SKM-1 treated with dmso at 0.1 percent for 144 hours (cell line): ENCODE measurements at regions not wholly inside any gene's neighbourhood (a gene's known extent, or its start where the extent isn't known, plus 50 kb on each side); places are given as distances from the start of the nearest gene placed in this dataset.

Source experiments
- DNase-seq: peaks from one replicate; lab custom pipeline; 2025; ENCODE audit not compliant: unreplicated experiment; lab: John Stamatoyannopoulos, UW

GRCh38 chr4:114343015-114343414 is 255.6 kb upstream of the UGT8 start:
- DNase-seq: no peak

GRCh38 chr4:114349543-114350175 is 248.9 kb upstream of the UGT8 start:
- DNase-seq: no peak

- DNase-seq: no peak
Observed at GRCh38 chr4:114358901-114359300, 239.7 kb upstream of the UGT8 start.

GRCh38 chr4:114361249-114361648 is 237.4 kb upstream of the UGT8 start:
- no peak for DNase-seq

DNA sequence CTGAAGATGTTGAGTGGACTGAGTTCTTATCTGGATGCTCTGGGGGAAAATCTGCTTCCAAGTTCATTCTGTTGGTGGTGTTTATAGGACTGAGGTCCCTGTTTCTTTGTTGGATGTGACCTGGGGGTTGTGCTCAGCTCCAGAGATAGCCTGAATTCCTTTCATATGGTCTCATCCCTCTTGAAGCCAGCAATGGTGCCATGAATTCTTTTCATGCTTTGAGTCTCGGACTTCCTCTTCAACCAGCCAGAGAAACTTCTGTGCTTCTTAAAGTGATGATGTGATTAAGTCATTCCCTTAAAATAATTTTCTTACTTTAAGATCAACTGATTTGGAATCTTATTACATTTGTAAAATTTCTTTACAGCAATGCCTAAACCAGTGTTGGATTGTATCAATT is 233.8 kb upstream of the UGT8 start:
- no peak for DNase-seq

DNA sequence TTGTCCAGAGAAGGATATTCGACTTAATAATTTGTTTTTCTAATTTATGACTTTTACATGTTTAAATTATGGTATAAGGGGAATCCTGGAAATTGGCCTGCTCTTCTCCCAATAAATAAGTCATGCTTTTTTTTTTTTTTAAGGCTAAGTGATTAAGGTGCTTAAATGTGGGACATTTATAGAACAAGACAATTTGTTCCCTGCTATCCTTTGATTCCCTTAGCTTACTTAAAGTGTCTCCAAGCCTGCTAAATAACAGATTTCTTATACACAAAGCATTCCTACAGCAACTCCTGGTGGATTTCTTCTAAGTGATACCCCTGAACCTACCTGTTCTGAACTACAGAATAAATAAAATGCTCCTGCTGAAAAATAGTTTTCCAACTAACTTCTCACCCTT is 233.0 kb upstream of the UGT8 start:
- no peak for DNase-seq

DNA sequence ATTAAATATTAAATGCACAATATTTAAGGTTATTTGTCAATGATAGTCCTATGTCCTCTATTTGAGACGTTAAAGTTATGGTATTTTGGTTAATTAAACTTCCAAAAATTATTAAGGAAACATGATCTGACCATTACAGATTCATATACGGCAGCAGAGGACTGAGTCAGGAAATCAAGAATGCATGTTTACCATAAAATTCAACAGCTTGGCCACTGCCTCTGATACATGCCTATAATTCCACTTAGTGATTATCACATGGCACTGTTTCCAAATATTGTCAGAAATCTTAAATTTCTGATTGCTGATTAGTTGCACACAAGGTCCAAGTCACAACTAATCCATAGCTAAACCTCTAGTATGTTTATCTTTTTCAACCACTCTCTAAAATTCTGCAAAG is 232.2 kb upstream of the UGT8 start:
- no peak for DNase-seq

- DNase-seq: no peak
Observed at GRCh38 chr4:114368751-114369150, 229.9 kb upstream of the UGT8 start.

DNA sequence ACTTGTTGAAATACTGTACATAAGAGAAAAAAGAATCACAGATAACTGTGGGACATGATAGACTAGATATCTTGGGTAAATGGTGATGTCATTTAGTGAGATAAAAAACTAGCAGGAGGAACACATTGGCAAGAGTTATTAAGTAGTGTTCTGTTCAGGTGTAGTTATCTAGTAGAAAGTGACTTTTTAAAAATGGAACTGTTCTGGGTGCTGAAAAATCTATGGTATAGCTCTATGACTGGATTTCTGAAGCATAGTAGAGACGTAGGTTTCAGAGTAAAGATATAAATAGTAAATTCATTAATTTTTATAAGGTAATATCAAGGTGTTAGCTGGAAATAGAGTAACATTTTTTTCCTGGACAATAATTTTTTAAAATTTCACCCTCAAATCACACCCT is 225.1 kb upstream of the UGT8 start:
- no peak for DNase-seq

GRCh38 chr4:114378305-114378903 is 220.2 kb upstream of the UGT8 start:
- no peak for DNase-seq

DNA sequence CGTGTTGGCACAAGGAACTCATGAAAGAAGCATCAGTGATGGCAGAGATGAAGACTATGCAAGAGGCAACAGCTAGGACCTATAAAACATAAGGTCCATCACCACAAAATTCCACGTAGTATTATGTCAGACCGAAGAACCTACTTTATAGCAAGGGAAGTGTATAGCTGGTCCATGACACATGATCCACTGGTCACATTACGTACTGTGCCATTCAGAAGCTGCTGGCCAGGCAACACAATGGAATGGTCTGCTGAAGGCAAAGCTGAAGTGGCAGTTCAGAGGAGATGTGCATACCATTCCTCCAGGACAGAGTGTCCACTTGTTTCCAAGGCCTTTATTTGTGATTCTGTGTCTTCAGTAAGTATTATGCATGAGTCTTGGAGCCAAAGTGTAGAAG is 215.5 kb upstream of the UGT8 start:
- no peak for DNase-seq

- no peak for DNase-seq
Observed at GRCh38 chr4:114383721-114384120, 214.9 kb upstream of the UGT8 start.

GRCh38 chr4:114384629-114385028 is 214.0 kb upstream of the UGT8 start:
- peak; percentile 7 for DNase-seq

- no peak for DNase-seq
Observed at GRCh38 chr4:114385195-114385985, 213.2 kb upstream of the UGT8 start.

DNA sequence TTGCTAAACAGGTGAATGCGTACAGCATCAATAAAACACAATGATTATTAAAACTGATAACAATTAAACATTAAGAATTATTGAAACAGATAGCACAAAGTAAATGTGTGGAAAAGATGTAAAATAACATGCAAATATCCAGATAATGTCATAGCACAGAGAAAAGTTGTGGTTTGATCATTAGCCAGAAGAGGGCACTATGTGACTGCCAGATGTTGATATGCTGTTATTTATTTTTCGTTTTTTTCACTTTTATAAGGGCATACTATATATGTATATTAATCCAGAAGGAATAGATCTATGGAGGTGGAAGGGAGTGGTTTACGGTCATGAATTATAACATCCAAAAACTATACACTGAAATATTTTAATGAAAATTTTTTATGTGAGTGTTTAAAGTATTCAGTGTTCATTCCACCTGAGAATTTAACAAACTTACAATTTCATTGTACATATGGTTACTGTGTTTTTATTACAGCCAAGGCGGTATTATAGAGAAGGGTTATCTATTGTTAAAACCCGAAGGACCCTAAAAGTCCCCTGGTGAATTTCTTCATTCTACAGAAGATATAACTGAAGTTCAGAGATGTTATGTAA is 211.9 kb upstream of the UGT8 start:
- DNase-seq: peak; percentile 23

DNA sequence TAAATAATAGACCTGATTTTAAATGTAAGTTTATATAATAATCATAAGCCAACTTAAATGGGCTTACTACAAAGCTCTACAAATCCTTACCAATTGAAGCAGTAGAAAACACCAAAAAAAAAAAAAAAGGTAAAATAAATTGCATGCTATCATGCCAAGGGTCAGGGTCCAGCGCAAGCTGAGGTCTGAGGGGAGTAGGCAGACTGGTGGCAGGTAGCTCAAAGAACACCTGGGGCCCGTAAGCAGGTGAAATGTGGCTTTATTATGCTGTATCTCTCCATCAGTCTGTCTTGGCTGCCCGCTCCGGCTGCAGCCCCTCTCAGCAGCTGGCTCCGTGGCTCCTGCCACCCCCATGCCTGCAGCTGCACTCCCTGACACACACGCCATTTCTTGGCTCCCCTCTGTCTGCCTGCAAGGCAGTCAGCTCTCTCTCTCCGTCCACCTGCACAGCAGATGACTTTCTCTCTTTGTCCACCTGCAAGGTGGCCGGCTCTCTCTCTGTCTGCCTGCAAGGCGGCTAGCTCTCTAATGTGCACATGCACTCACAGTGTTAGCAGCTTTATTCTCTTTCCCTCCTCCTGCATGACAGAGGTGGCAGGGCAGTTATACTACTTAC is 209.4 kb upstream of the UGT8 start:
- no peak for DNase-seq

- no peak for DNase-seq
Observed at GRCh38 chr4:114393295-114394038, 205.1 kb upstream of the UGT8 start.

GRCh38 chr4:114396808-114397207 is 201.8 kb upstream of the UGT8 start:
- DNase-seq: no peak

DNA sequence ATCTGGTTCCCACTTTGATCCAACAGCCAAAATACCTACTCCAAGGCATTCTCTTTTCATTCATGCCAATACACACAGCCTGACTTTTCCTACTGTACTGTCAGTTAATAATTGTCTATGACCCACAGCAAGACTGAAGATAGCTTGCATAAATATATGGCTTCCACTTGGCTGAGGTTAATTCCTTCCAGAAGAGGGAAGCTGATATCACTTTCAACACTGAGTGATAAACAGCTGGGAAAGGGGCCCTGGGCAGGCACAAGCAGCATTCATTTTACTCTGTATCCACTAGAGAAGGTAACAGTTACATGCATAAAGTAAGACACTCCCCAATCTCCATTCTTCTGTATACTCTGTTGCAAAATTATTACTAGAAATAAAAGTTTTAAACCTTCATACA is 200.2 kb upstream of the UGT8 start:
- DNase-seq: no peak

GRCh38 chr4:114399105-114399504 is 199.5 kb upstream of the UGT8 start:
- no peak for DNase-seq

DNA sequence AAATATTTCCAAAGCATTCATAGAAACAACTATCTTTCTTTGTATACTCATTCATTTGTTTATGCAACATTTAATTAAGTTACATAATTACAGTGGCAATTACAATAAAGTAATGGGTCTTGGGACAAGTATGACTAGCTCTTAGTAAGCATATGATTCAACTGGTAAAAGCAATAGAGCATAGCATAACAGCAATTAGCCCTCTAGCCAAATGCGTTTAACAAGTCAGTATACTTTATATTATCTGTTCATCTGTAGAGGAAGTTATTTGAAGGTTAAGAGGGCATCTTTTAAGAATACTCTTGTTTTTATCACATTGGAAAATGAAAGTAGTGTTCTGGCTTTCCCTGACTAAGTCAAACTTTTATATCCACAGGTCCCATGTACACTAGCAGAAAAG is 198.1 kb upstream of the UGT8 start:
- no peak for DNase-seq
